GM23248 (cell line): ENCODE measurements at regions not wholly inside any gene's neighbourhood (a gene's known extent, or its start where the extent isn't known, plus 50 kb on each side); places are given as distances from the start of the nearest gene placed in this dataset.

Source experiments
- DNase-seq: peaks from one replicate; pipeline ENCODE4 v3.0.0-alpha.2; 2015
- H2AFZ ChIP-seq: fragments of 200-600 bp; sonication (generic); 2 replicates; pipeline ENCODE4 v1.6.1; 2016; ENCODE audit warnings: antibody characterized with exemption
- H3F3A ChIP-seq: fragments of 200-600 bp; sonication (generic); 2 replicates; pipeline ENCODE4 v1.6.1; 2016; ENCODE audit warnings: mild to moderate bottlenecking, antibody characterized with exemption, mixed run types; ENCODE audit not compliant: insufficient read depth
- H3K27ac ChIP-seq: fragments of 200-600 bp; sonication (generic); 2 replicates; pipeline ENCODE4 v1.5.1; 2016; ENCODE audit warnings: mild to moderate bottlenecking
- H3K27me3 ChIP-seq: fragments of 200-600 bp; sonication (generic); replicated peaks from 2 replicates; pipeline ENCODE4 v1.6.1; 2016; ENCODE audit warnings: mild to moderate bottlenecking; ENCODE audit not compliant: insufficient read depth
- H3K36me3 ChIP-seq: fragments of 200-600 bp; sonication (generic); 2 replicates; pipeline ENCODE4 v1.6.1; 2016; ENCODE audit warnings: low read depth, mild to moderate bottlenecking
- H3K4me1 ChIP-seq: fragments of 200-600 bp; sonication (generic); 2 replicates; pipeline ENCODE4 v1.6.1; 2016; ENCODE audit warnings: mild to moderate bottlenecking; ENCODE audit not compliant: insufficient read depth
- H3K4me2 ChIP-seq: fragments of 200-600 bp; sonication (generic); one replicate; pipeline ENCODE4 v1.6.1; 2016; ENCODE audit warnings: mild to moderate bottlenecking; ENCODE audit not compliant: unreplicated experiment
- H3K4me3 ChIP-seq: fragments of 200-600 bp; sonication (generic); 2 replicates; pipeline ENCODE4 v1.5.1; 2016; ENCODE audit warnings: mild to moderate bottlenecking
- H3K79me2 ChIP-seq: fragments of 200-600 bp; sonication (generic); 2 replicates; pipeline ENCODE4 v1.6.1; 2016; ENCODE audit warnings: mild to moderate bottlenecking; ENCODE audit not compliant: insufficient read depth
- H3K9ac ChIP-seq: fragments of 200-600 bp; sonication (generic); 2 replicates; pipeline ENCODE4 v1.6.1; 2016; ENCODE audit warnings: mild to moderate bottlenecking
- H3K9me2 ChIP-seq: fragments of 200-600 bp; sonication (generic); 2 replicates; pipeline ENCODE4 v1.6.1; 2016; ENCODE audit warnings: mixed run types, mild to moderate bottlenecking, moderate library complexity; ENCODE audit not compliant: insufficient read depth
- H3K9me3 ChIP-seq: fragments of 200-600 bp; sonication (generic); one replicate; pipeline ENCODE4 v1.6.1; 2017; ENCODE audit warnings: low read depth
- H4K20me1 ChIP-seq: fragments of 200-600 bp; sonication (generic); 2 replicates; pipeline ENCODE4 v1.6.0; 2016; ENCODE audit not compliant: insufficient read depth
- EZH2 ChIP-seq: fragments of 200-600 bp; sonication (generic); IDR thresholded peaks from 2 replicates; pipeline ENCODE4 v1.6.1; 2018; ENCODE audit warnings: antibody characterized with exemption, mild to moderate bottlenecking; ENCODE audit not compliant: insufficient read depth, poor library complexity, severe bottlenecking
- EZH2phosphoT487 ChIP-seq: fragments of 200-600 bp; sonication (generic); IDR thresholded peaks from 2 replicates; pipeline ENCODE4 v1.6.1; 2018; ENCODE audit warnings: antibody characterized with exemption, moderate library complexity, mild to moderate bottlenecking, low read depth; ENCODE audit not compliant: insufficient read depth
- WGBS, 2 experiments: methylation state at CpG; one replicate each; pipeline ENCODE4 v1.1.6; 2015 to 2017; ENCODE audit warnings: low lambda C conversion rate in 2 of 2, low coverage in 1 of 2; ENCODE audit errors: missing lambda C conversion rate in 2 of 2; 5-methylcytosine and 5-hydroxymethylcytosine counted together
- in situ Hi-C: fragments of 300-500 bp; cut with MboI; formaldehyde crosslinking; loops from 2 replicates; pipeline ENCODE4 v1.15.0; 2020

DNA sequence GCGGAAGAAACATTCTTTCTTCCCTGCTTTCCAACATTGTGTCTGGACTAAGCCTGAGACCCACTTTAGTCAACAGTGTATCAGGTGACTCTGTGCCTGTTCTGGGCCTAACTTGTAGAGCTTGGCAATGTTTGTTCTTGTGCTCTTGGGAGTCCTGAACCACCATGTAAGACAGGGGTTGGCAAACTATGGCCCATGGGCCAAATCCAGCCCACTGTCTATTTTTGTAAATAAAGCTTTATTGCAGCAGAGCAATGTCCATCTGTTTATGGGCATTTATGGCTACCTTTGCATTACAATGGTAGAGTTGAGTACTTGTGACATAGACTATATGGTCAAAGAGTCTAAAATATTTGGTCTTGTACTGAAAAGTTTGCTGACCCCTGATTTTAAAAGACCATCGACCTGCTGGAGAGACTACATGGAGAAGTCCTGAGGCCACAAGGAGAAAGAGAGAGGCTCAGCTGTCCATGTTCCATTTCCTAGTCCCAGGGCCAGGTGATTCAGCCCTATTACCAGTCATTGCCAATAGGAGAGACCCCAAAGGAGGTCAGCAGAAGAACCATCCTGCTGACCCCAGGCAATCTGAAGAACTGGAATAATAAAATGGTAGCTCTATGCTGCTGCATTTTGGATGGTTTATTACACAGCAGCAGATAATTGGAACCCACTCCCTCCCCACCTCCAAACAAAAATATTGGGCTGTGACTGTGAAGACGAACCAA lies 211.3 kb downstream of the AUH start:
- TF ChIP-seq EZH2phosphoT487 (no peak), EZH2 (no peak)
- 68 to 78% methylated on average over 3 of the region's 3 CpGs for WGBS, 2 experiments

DNA sequence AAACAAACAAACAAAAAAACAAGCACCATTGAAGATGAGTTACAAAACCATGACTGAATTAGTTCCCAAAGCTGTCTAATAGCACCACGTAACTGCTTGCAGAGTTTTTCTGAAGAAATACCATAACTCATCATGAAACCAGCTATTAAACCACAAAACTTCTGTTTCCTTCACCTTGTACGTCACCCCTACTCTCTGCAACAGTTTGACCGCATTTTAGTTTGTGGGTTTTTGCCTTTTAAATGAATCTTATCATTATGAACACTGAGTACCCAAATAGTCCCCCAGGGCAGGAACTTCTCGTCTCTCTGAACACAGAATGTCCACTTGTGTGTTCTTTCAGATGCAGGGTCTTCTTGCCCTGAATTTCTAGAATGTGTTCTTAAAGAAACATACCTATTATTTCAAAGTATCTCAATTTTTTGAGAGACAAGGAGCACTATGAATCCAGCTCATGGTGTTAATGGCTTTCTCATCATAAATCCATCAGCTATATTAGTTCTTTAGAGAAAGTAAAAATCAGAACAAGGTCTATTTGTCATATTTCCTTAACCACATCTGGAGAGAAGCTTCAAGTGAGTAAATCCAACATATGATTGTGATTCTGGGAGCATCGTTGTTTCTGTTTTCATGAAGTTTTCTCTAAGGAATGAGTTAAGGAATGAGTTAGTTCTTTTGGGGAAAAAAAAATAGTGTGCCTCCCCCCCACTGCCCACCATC lies 210.6 kb downstream of the AUH start:
- Histone ChIP-seq H3K27me3 (no peaks in the 10 kb centered on the region), H4K20me1 (no peaks in the 10 kb centered on the region), H3K9me3 (no peaks in the 10 kb centered on the region), H3K27ac (peak overlapping the region; percentile 53), H3K4me3 (no peak overlapping the region), H3F3A (no peaks in the 10 kb centered on the region), H3K79me2 (no peaks in the 10 kb centered on the region), H2AFZ (no peak overlapping the region), H3K9me2 (no peaks in the 10 kb centered on the region), H3K36me3 (no peaks in the 10 kb centered on the region), H3K4me1 (0 out of 2 replicates have a peak, but pooled peaks cover 6% of the 10 kb centered on the region), H3K9ac (peak overlapping the region; percentile 38), H3K4me2 (no peak overlapping the region)
- in situ Hi-C loops: no loop called here
- WGBS, 2 experiments: 50 to 54% methylated on average over 5 of the region's 5 CpGs
- TF ChIP-seq EZH2phosphoT487: no peak
- TF ChIP-seq EZH2: no peak
- DNase-seq: peak; percentile 79

More for the DNA sequence above, 211.3 kb downstream of the AUH start:
- H3K27me3 ChIP-seq: no peaks in the 10 kb centered on the region
- no peak overlapping the region for H2AFZ ChIP-seq
- no peaks in the 10 kb centered on the region for H3K36me3 ChIP-seq
- H4K20me1 ChIP-seq: no peaks in the 10 kb centered on the region
- no peak overlapping the region for H3K9ac ChIP-seq
- no peaks in the 10 kb centered on the region for H3K79me2 ChIP-seq
- H3K4me1 ChIP-seq: 0 out of 2 replicates have a peak, but pooled peaks cover 6% of the 10 kb centered on the region
- DNase-seq: no peak
- no peak overlapping the region for H3K4me3 ChIP-seq
- H3K9me3 ChIP-seq: no peaks in the 10 kb centered on the region
- peak overlapping the region; percentile 36 for H3K27ac ChIP-seq
- 0 out of 2 replicates have a peak, but pooled peaks cover under 1% of the 10 kb centered on the region for H3F3A ChIP-seq
- H3K4me2 ChIP-seq: no peak overlapping the region
- no peaks in the 10 kb centered on the region for H3K9me2 ChIP-seq
- in situ Hi-C loops: no loop called here

DNA sequence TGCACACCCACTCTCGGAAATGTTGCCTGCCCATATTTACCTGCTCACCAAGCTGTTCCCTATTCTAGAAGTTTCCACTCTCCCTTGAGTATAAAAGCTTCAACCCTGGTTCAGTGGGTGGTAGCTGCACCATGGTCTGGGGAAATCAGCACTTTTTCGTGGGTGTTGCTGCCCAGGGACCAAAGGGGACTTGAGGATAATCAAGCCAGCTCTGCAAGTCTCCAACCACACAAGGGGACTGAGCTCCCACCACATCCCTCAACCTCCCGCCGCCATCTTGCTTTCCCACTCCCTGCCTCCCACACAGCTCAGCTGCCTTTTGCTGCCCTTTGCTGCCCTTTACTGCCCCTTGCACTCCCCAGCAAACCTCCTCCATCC lies 210.0 kb downstream of the AUH start:
- WGBS, 2 experiments: 56 to 63% methylated on average over 4 of the region's 4 CpGs
- in situ Hi-C loops: no loop called here
- Histone ChIP-seq H3F3A (no peaks in the 10 kb centered on the region), H3K9me3 (no peaks in the 10 kb centered on the region), H3K27ac (peak overlapping the region; percentile 53), H3K36me3 (no peaks in the 10 kb centered on the region), H3K9me2 (no peaks in the 10 kb centered on the region), H3K9ac (peak overlapping the region; percentile 38), H2AFZ (no peak overlapping the region), H3K79me2 (no peaks in the 10 kb centered on the region), H3K4me1 (0 out of 2 replicates have a peak, but pooled peaks cover 6% of the 10 kb centered on the region), H3K27me3 (no peaks in the 10 kb centered on the region), H3K4me3 (no peak overlapping the region), H4K20me1 (no peaks in the 10 kb centered on the region), H3K4me2 (no peak overlapping the region)
- DNase-seq: no peak
- TF ChIP-seq EZH2 (no peak), EZH2phosphoT487 (no peak)

DNA sequence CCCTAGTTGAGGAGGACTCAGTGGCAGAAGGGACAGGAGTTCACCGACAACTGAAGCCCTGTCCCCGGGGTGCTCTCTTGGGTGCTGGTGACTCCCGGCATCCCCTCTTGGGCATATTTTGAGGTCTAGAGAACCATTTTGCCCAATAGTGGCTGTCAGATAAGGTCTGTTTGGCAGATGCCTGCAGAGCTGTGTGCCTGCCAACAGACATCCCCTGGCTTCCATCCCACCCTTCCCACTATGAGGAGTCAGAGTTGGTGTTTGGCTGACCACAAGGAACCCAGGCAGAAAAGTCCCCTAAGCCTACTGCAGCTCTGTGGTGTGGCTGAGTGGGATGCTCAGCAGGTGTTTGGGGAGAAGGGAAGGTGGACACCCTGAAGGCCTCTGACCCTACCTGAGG lies 207.0 kb downstream of the AUH start:
- no peak overlapping the region for H2AFZ ChIP-seq
- in situ Hi-C loops: no loop called here
- no peaks in the 10 kb centered on the region for H3K27me3 ChIP-seq
- WGBS, 2 experiments: 88 to 93% methylated on average over 3 of the region's 3 CpGs
- H4K20me1 ChIP-seq: no peaks in the 10 kb centered on the region
- no peak overlapping the region for H3K9ac ChIP-seq
- H3K4me2 ChIP-seq: no peak overlapping the region
- H3K9me3 ChIP-seq: no peaks in the 10 kb centered on the region
- H3F3A ChIP-seq: no peaks in the 10 kb centered on the region
- H3K4me3 ChIP-seq: no peak overlapping the region
- no peak for TF ChIP-seq EZH2
- H3K79me2 ChIP-seq: no peaks in the 10 kb centered on the region
- H3K27ac ChIP-seq: no peak overlapping the region
- no peak for DNase-seq
- no peaks in the 10 kb centered on the region for H3K4me1 ChIP-seq
- H3K36me3 ChIP-seq: no peaks in the 10 kb centered on the region
- no peaks in the 10 kb centered on the region for H3K9me2 ChIP-seq
